NOMO-1 (cell line): ENCODE measurements at regions not wholly inside any gene's neighbourhood (a gene's known extent, or its start where the extent isn't known, plus 50 kb on each side); places are given as distances from the start of the nearest gene placed in this dataset.
A peak's percentile ranks its signal among the peaks of the same experiment; 100 is the strongest.
"Not testable (repeated sequence)": the region's sequence is repeated elsewhere in the genome, so short reads cannot be mapped to it uniquely, and the experiment has no call there.

Experiments
- DNase-seq, 2 experiments: peaks; one replicate each; lab custom pipeline; 2025; ENCODE audit not compliant: unreplicated experiment in 2 of 2; lab: John Stamatoyannopoulos, UW

GRCh38 chr10:64102916-64103315 is 581.7 kb downstream of the REEP3 start:
- no peak for DNase-seq

- DNase-seq, result no peak
Measured at GRCh38 chr10:64103750-64104470, 582.7 kb downstream of the REEP3 start.

- no peak for DNase-seq
Measured at GRCh38 chr10:64109926-64110495, 588.8 kb downstream of the REEP3 start.

GRCh38 chr10:64112701-64113355 is 591.6 kb downstream of the REEP3 start:
- peak; percentile 2 to 29 for DNase-seq

GRCh38 chr10:64113375-64113774 is 592.2 kb downstream of the REEP3 start:
- no peak for DNase-seq

- DNase-seq, result no peak
Measured at GRCh38 chr10:64113792-64114191, 592.6 kb downstream of the REEP3 start.

GRCh38 chr10:64115471-64115870 is 594.3 kb downstream of the REEP3 start:
- DNase-seq, result no peak

- no peak for DNase-seq
Measured at GRCh38 chr10:64115908-64116643, 594.9 kb downstream of the REEP3 start.

- DNase-seq, result no peak
Measured at GRCh38 chr10:64116707-64117106, 595.5 kb downstream of the REEP3 start.

- DNase-seq, result no peak
Measured at GRCh38 chr10:64118736-64119135, 597.5 kb downstream of the REEP3 start.

- not testable (repeated sequence) for DNase-seq
Measured at GRCh38 chr10:64120301-64120980, 599.2 kb downstream of the REEP3 start.

GRCh38 chr10:64130152-64130551 is 609.0 kb downstream of the REEP3 start:
- no peak for DNase-seq

- DNase-seq, result no peak
Measured at GRCh38 chr10:64134676-64135075, 613.5 kb downstream of the REEP3 start.

GRCh38 chr10:64142395-64142794 is 621.2 kb downstream of the REEP3 start:
- no peak for DNase-seq

GRCh38 chr10:64148607-64149006 is 627.4 kb downstream of the REEP3 start:
- no peak for DNase-seq

- DNase-seq, result no peak
Measured at GRCh38 chr10:64156166-64156565, 635.0 kb downstream of the REEP3 start.

GRCh38 chr10:64158551-64158950 is 637.4 kb downstream of the REEP3 start:
- DNase-seq, result no peak

- DNase-seq, result no peak
Measured at GRCh38 chr10:64159910-64160872, 639.0 kb downstream of the REEP3 start.

GRCh38 chr10:64170791-64171190 is 649.6 kb downstream of the REEP3 start:
- DNase-seq, result no peak

- DNase-seq, result no peak
Measured at GRCh38 chr10:64173826-64174225, 652.6 kb downstream of the REEP3 start.
